K562 (cell line): ENCODE measurements at regions not wholly inside any gene's neighbourhood (a gene's known extent, or its start where the extent isn't known, plus 50 kb on each side); places are given as distances from the start of the nearest gene placed in this dataset.

ENCODE experiments used
- CTCF ChIP-seq, 3 experiments: IDR thresholded peaks in 2 of 3; conservative IDR thresholded peaks in 1 of 3; 2 replicates each; pipeline ENCODE4 v1.5.1; 2011 to 2012; ENCODE audit warnings: low read length in 3 of 3, mild to moderate bottlenecking in 3 of 3, control low read depth in 2 of 3, improper control_type of control experiment in 1 of 3, inconsistent platforms in 1 of 3, low read depth in 1 of 3, mixed read lengths in 1 of 3, moderate library complexity in 1 of 3; ENCODE audit not compliant: insufficient read depth in 2 of 3
- DPF2 ChIP-seq: fragments of 450-650 bp; IDR thresholded peaks from 2 replicates; pipeline ENCODE4 v1.6.1; 2016
- EZH2 ChIP-seq: IDR thresholded peaks from 2 replicates; pipeline ENCODE4 v1.6.1; 2012; ENCODE audit warnings: low read depth, mild to moderate bottlenecking, inconsistent platforms, low read length, borderline replicate concordance
- MEF2D ChIP-seq: conservative IDR thresholded peaks from 2 replicates; pipeline ENCODE4 v1.6.1; 2016; ENCODE audit warnings: low read depth, missing genetic modification characterization, missing compliant biosample characterization
- ZFP91 ChIP-seq: sonication (generic); formaldehyde crosslinking; IDR thresholded peaks from 2 replicates; pipeline ENCODE4 v1.8.0; 2022; ENCODE audit warnings: mild to moderate bottlenecking, missing genetic modification reagents
- ZNF699 ChIP-seq: fragments of 250-450 bp; sonication (Bioruptor Pico); IDR thresholded peaks from 2 replicates; pipeline ENCODE4 v1.8.0; 2021; ENCODE audit warnings: mild to moderate bottlenecking, moderate library complexity; ENCODE audit not compliant: insufficient replicate concordance

GRCh38 chr19:29090783-29091526 is 122.0 kb downstream of the UQCRFS1 start:
- TF ChIP-seq CTCF (IDR thresholded peaks at IDR 0.05 in 2 of 3, conservative IDR thresholded peaks at IDR 0.05 in 1 of 3; ENCODE audit: insufficient read depth in 2 of 3, low read depth in 1 of 3, low read length in 3 of 3), result no peak
- no peak for TF ChIP-seq DPF2
- TF ChIP-seq MEF2D (tag), result no peak
- no peak for TF ChIP-seq ZNF699 (CRISPR knock-in tag)
- TF ChIP-seq ZFP91 (CRISPR knock-in tag), result no peak
- no peak for TF ChIP-seq EZH2
